Right lobe of liver (tissue), 6 donors: ENCODE measurements at regions not wholly inside any gene's neighbourhood (a gene's known extent, or its start where the extent isn't known, plus 50 kb on each side); places are given as distances from the start of the nearest gene placed in this dataset.

ENCODE experiments used
- ATAC-seq, 4 donors: fragments of 200-7000 bp; cut with Tn5 transposase; one replicate each; pipeline ENCODE4 v1.9.1; 2020; ENCODE audit warnings: mild to moderate bottlenecking in 4 of 4, moderate library complexity in 4 of 4
- DNase-seq, 3 donors: peaks; one replicate each; pipeline ENCODE4 v3.0.0-alpha.2; 2020
- H3K27ac ChIP-seq, 3 donors: fragments of 200-600 bp; one replicate each; pipeline ENCODE4 v1.8.0; 2022
- H3K27me3 ChIP-seq, 2 donors: fragments of 200-600 bp; one replicate each; pipeline ENCODE4 v1.8.0; 2022
- H3K36me3 ChIP-seq, 4 donors: fragments of 200-600 bp; sonication (generic) in 1 of 4; one replicate each; pipeline versions ENCODE4 v1.5.1 to v1.8.0; 2017 to 2022; ENCODE audit warnings: control low read depth in 1 of 4
- H3K4me1 ChIP-seq, 4 donors: fragments of 200-600 bp; sonication (generic) in 1 of 4; one replicate each; pipeline versions ENCODE4 v1.5.1 to v1.8.0; 2017 to 2022; ENCODE audit warnings: control low read depth in 1 of 4
- H3K4me3 ChIP-seq, 3 donors: fragments of 200-600 bp; one replicate each; pipeline ENCODE4 v1.8.0; 2022
- H3K9me3 ChIP-seq, 4 donors: fragments of 200-600 bp; sonication (generic) in 1 of 4; one replicate each; pipeline versions ENCODE4 v1.5.1 to v1.8.0; 2017 to 2022; ENCODE audit warnings: control low read depth in 1 of 4
- CTCF ChIP-seq, 4 donors: fragments of 200-600 bp in 3 of 4; fragments of 450-650 bp in 1 of 4; IDR thresholded peaks; one replicate each; pipeline versions ENCODE4 v1.5.1 to v1.8.0; 2016 to 2022; ENCODE audit warnings: antibody characterized with exemption in 4 of 4, mild to moderate bottlenecking in 2 of 4
- POLR2A ChIP-seq: fragments of 450-650 bp; IDR thresholded peaks from one replicate; pipeline ENCODE4 v1.6.1; 2017; ENCODE audit warnings: antibody characterized with exemption, mild to moderate bottlenecking
- WGBS: methylation state at CpG from one replicate; pipeline ENCODE4 v1.1.6; 2018; ENCODE audit warnings: low coverage, low lambda C conversion rate; ENCODE audit not compliant: insufficient coverage; ENCODE audit errors: missing lambda C conversion rate; 5-methylcytosine and 5-hydroxymethylcytosine counted together
- intact Hi-C, 2 donors: fragments of 100-400 bp; cut with DNase I; formaldehyde crosslinking; loops; one replicate each; pipeline versions ENCODE4 v1.11.2 to v1.14.1; 2022
- donor health status: DM: no; HTN: yes; CAD: no.
- donor health status: DM: no; HTN: no; CAD: no.
- donor health status: DM: no; HTN: no; CAD: no.
- donor health status: DM: no; HTN: yes; CAD: no.
- donor health status: DM: no; HTN: yes; CAD: no.

- intact Hi-C loops = no loop called here
- no peak for TF ChIP-seq POLR2A
- TF ChIP-seq CTCF (IDR thresholded peaks at IDR 0.05) = no peak
- H3K36me3 ChIP-seq = no peaks in the 10 kb centered on the region
- H3K27me3 ChIP-seq = no peaks in the 10 kb centered on the region
- ATAC-seq (no peak), DNase-seq (no peak)
- 44% methylated on average over 3 of the region's 3 CpGs for WGBS
- H3K9me3 ChIP-seq = no peaks in the 10 kb centered on the region
- peaks cover 0 to 6% (median 0%) of the 10 kb centered on the region in 4 donors for H3K4me1 ChIP-seq
- no peak overlapping the region for H3K27ac ChIP-seq
- no peak overlapping the region for H3K4me3 ChIP-seq
Observed at GRCh38 chr6:4365686-4366085, 230.3 kb upstream of the ECI2 start.

- ATAC-seq = no peak
Observed at GRCh38 chr6:4364711-4365110, 229.3 kb upstream of the ECI2 start.

GRCh38 chr6:4364172-4364571 lies 228.8 kb upstream of the ECI2 start:
- ATAC-seq = no peak
- no peaks in the 10 kb centered on the region for H3K36me3 ChIP-seq

More at GRCh38 chr6:4364711-4365110, 229.3 kb upstream of the ECI2 start:
- peaks cover 0 to 6% (median 0%) of the 10 kb centered on the region in 4 donors for H3K4me1 ChIP-seq
- TF ChIP-seq POLR2A = no peak
- no peak for TF ChIP-seq CTCF (IDR thresholded peaks at IDR 0.05)
- H3K9me3 ChIP-seq = no peaks in the 10 kb centered on the region
- no peak for DNase-seq
- H3K36me3 ChIP-seq = no peaks in the 10 kb centered on the region
- no peak overlapping the region for H3K4me3 ChIP-seq
- no peak overlapping the region for H3K27ac ChIP-seq
- no peaks in the 10 kb centered on the region for H3K27me3 ChIP-seq
- intact Hi-C loops = no loop called here

GRCh38 chr6:4363656-4364055 lies 228.3 kb upstream of the ECI2 start:
- Histone ChIP-seq H3K9me3 (no peaks in the 10 kb centered on the region), H3K27me3 (no peaks in the 10 kb centered on the region), H3K27ac (no peak overlapping the region), H3K4me1 (peaks cover 0 to 6% (median 0%) of the 10 kb centered on the region in 4 donors), H3K36me3 (no peaks in the 10 kb centered on the region), H3K4me3 (no peak overlapping the region)
- TF ChIP-seq CTCF (IDR thresholded peaks at IDR 0.05) (no peak), POLR2A (no peak)
- WGBS = 44% methylated on average over 5 of the region's 6 CpGs
- peak in 1 of 4 donors; percentile 26 for ATAC-seq
- intact Hi-C loops = no loop called here
- DNase-seq = no peak

More at GRCh38 chr6:4364172-4364571, 228.8 kb upstream of the ECI2 start:
- Histone ChIP-seq H3K27ac (no peak overlapping the region), H3K4me1 (peaks cover 0 to 6% (median 0%) of the 10 kb centered on the region in 4 donors), H3K27me3 (no peaks in the 10 kb centered on the region), H3K4me3 (no peak overlapping the region), H3K9me3 (no peaks in the 10 kb centered on the region)
- no peak for DNase-seq
- intact Hi-C loops = no loop called here
- TF ChIP-seq CTCF (IDR thresholded peaks at IDR 0.05) (no peak), POLR2A (no peak)

GRCh38 chr6:4362326-4362725 lies 227.0 kb upstream of the ECI2 start:
- TF ChIP-seq POLR2A = no peak
- TF ChIP-seq CTCF (IDR thresholded peaks at IDR 0.05) = no peak

More at GRCh38 chr6:4362326-4362725, 227.0 kb upstream of the ECI2 start:
- DNase-seq (no peak), ATAC-seq (no peak)
- WGBS = 71% methylated on average over 4 of the region's 4 CpGs
- H3K4me3 ChIP-seq = no peak overlapping the region
- H3K36me3 ChIP-seq = no peaks in the 10 kb centered on the region
- no peaks in the 10 kb centered on the region for H3K9me3 ChIP-seq
- no peaks in the 10 kb centered on the region for H3K27me3 ChIP-seq
- no peak overlapping the region for H3K27ac ChIP-seq
- intact Hi-C loops = no loop called here
- peaks cover 0 to 6% (median 0%) of the 10 kb centered on the region in 4 donors for H3K4me1 ChIP-seq
